ENCODE measurements at regions not wholly inside any gene's neighbourhood (a gene's known extent, or its start where the extent isn't known, plus 50 kb on each side); places are given as distances from the start of the nearest gene placed in this dataset.

- Histone ChIP-seq H3K4me1 (ENCODE audit: insufficient read depth, low read length) (no peaks in the 10 kb centered on the region), H3K27me3 (ENCODE audit: insufficient read depth, low read length) (no peaks in the 10 kb centered on the region), H3K27ac (ENCODE audit: low read depth, low read length) (no peak overlapping the region), H3K4me2 (ENCODE audit: low read length) (no peak overlapping the region), H4K20me1 (ENCODE audit: insufficient read depth, low read length) (no peaks in the 10 kb centered on the region), H3K4me3 (ENCODE audit: insufficient read depth, low read depth, low read length) (no peak overlapping the region), H3K9ac (ENCODE audit: low read length) (no peak overlapping the region), H3K36me3 (ENCODE audit: insufficient read depth, low read length) (no peaks in the 10 kb centered on the region), H2AFZ (ENCODE audit: low read depth, low read length) (no peak overlapping the region), H3K9me3 (ENCODE audit: insufficient read depth, low read depth, low read length) (peaks cover 20% of the 10 kb centered on the region), H3K79me2 (ENCODE audit: insufficient read depth, low read length) (no peaks in the 10 kb centered on the region)
- Mint-ChIP-seq H3K27me3 (ENCODE audit: low read depth, unreplicated experiment) (peaks cover 43% of the 10 kb centered on the region), H3K4me1 (ENCODE audit: low read depth, unreplicated experiment) (no peaks in the 10 kb centered on the region), H3K4me3 (ENCODE audit: unreplicated experiment) (no peak overlapping the region), H3K9me3 (ENCODE audit: unreplicated experiment) (no peaks in the 10 kb centered on the region), H3K27ac (ENCODE audit: unreplicated experiment) (no peak overlapping the region), H3K36me3 (ENCODE audit: low read depth, unreplicated experiment) (no peaks in the 10 kb centered on the region)
- TF ChIP-seq EZH2 (IDR thresholded peaks at IDR 0.05; ENCODE audit: insufficient read depth, low read length), result no peak
- TF ChIP-seq, protein P1, sequence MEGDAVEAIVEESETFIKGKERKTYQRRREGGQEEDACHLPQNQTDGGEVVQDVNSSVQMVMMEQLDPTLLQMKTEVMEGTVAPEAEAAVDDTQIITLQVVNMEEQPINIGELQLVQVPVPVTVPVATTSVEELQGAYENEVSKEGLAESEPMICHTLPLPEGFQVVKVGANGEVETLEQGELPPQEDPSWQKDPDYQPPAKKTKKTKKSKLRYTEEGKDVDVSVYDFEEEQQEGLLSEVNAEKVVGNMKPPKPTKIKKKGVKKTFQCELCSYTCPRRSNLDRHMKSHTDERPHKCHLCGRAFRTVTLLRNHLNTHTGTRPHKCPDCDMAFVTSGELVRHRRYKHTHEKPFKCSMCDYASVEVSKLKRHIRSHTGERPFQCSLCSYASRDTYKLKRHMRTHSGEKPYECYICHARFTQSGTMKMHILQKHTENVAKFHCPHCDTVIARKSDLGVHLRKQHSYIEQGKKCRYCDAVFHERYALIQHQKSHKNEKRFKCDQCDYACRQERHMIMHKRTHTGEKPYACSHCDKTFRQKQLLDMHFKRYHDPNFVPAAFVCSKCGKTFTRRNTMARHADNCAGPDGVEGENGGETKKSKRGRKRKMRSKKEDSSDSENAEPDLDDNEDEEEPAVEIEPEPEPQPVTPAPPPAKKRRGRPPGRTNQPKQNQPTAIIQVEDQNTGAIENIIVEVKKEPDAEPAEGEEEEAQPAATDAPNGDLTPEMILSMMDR (IDR thresholded peaks at IDR 0.05; ENCODE audit: insufficient read depth, low read depth, low read length), result no peak
- FAIRE-seq (no peak), DNase-seq (ENCODE audit: low read depth) (no peak)
These were observed 82.6 kb downstream of the PAX1 start for GRCh38 chr20:21788082-21788481.

DNA sequence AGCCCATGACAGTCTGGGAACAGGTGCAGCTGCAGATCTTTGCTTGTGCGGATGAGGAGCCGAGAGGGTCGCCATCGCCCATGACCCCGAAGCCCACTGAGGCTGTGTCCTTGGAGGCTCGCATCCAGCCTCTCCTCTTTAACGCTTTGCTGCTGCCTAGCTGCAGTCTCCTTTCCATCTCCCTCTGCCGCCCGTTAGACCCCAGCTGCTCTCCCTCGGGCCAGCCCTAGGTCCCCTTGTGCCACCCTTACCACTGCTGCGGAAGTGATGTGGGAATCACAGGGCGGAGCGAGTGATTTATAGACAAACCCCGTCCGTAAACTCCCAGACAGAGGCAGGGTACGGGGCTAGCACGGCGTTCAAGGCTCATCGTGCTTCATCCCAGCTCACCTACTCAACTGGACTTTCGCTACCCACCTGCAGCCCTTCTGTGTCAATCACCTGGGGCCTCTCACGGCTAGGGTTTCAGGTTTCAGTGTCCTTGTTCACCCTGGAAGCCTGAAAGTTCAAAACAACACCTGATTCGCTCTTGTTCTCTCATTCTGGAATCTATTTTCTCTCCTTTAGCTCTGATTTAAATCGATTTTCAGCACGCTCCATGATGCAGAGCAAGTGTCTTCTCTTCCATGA, 76.1 kb downstream of the PAX1 start:
- H3K9ac ChIP-seq (ENCODE audit: low read length), result no peak overlapping the region
- no peak overlapping the region for H3K4me3 Mint-ChIP-seq (ENCODE audit: unreplicated experiment)
- no peak overlapping the region for H3K27ac Mint-ChIP-seq (ENCODE audit: unreplicated experiment)
- no peaks in the 10 kb centered on the region for H3K79me2 ChIP-seq (ENCODE audit: insufficient read depth, low read length)
- no peaks in the 10 kb centered on the region for H3K36me3 Mint-ChIP-seq (ENCODE audit: low read depth, unreplicated experiment)
- FAIRE-seq (no peak), DNase-seq (ENCODE audit: low read depth) (no peak)
- no peak overlapping the region for H3K4me3 ChIP-seq (ENCODE audit: insufficient read depth, low read depth, low read length)
- TF ChIP-seq, protein P1 (IDR thresholded peaks at IDR 0.05; ENCODE audit: insufficient read depth, low read depth, low read length), result no peak
- no peak for TF ChIP-seq EZH2 (IDR thresholded peaks at IDR 0.05; ENCODE audit: insufficient read depth, low read length)
- H3K4me1 Mint-ChIP-seq (ENCODE audit: low read depth, unreplicated experiment), result no peaks in the 10 kb centered on the region
- H3K36me3 ChIP-seq (ENCODE audit: insufficient read depth, low read length), result no peaks in the 10 kb centered on the region
- H3K27me3 ChIP-seq (ENCODE audit: insufficient read depth, low read length), result no peaks in the 10 kb centered on the region
- no peaks in the 10 kb centered on the region for H3K4me1 ChIP-seq (ENCODE audit: insufficient read depth, low read length)
- peaks cover 6% of the 10 kb centered on the region for H3K9me3 Mint-ChIP-seq (ENCODE audit: unreplicated experiment)
- H3K27ac ChIP-seq (ENCODE audit: low read depth, low read length), result no peak overlapping the region
- H2AFZ ChIP-seq (ENCODE audit: low read depth, low read length), result no peak overlapping the region
- no peaks in the 10 kb centered on the region for H4K20me1 ChIP-seq (ENCODE audit: insufficient read depth, low read length)
- no peak overlapping the region for H3K4me2 ChIP-seq (ENCODE audit: low read length)
- peaks cover 19% of the 10 kb centered on the region for H3K9me3 ChIP-seq (ENCODE audit: insufficient read depth, low read depth, low read length)
- H3K27me3 Mint-ChIP-seq (ENCODE audit: low read depth, unreplicated experiment), result peaks cover 46% of the 10 kb centered on the region

DNA sequence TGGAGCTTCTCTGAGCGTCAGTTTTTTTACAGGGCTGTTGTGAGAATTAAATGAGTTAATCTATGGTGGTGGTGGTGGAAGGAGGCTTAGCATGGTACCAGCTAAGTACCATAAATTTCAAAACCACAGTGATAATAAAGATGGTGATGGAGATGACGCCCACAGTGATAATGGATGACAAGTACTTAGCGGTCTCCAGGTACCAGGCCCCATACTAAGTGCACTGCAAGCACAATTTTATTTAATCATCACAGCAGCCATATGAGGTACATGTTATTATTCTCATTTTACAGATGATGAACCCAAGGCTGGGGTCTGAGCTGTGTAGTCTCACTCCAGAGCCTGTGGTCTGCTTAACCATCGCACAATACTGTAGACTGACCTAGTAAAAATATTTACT, 75.1 kb downstream of the PAX1 start:
- Mint-ChIP-seq H3K4me1 (ENCODE audit: low read depth, unreplicated experiment) (no peaks in the 10 kb centered on the region), H3K27me3 (ENCODE audit: low read depth, unreplicated experiment) (peaks cover 45% of the 10 kb centered on the region), H3K4me3 (ENCODE audit: unreplicated experiment) (no peak overlapping the region), H3K9me3 (ENCODE audit: unreplicated experiment) (peaks cover 6% of the 10 kb centered on the region), H3K36me3 (ENCODE audit: low read depth, unreplicated experiment) (no peaks in the 10 kb centered on the region), H3K27ac (ENCODE audit: unreplicated experiment) (no peak overlapping the region)
- Histone ChIP-seq H4K20me1 (ENCODE audit: insufficient read depth, low read length) (no peaks in the 10 kb centered on the region), H3K79me2 (ENCODE audit: insufficient read depth, low read length) (no peaks in the 10 kb centered on the region), H3K36me3 (ENCODE audit: insufficient read depth, low read length) (no peaks in the 10 kb centered on the region), H3K4me1 (ENCODE audit: insufficient read depth, low read length) (no peaks in the 10 kb centered on the region), H3K4me3 (ENCODE audit: insufficient read depth, low read depth, low read length) (no peak overlapping the region), H3K9me3 (ENCODE audit: insufficient read depth, low read depth, low read length) (peaks cover 16% of the 10 kb centered on the region), H2AFZ (ENCODE audit: low read depth, low read length) (no peak overlapping the region), H3K27me3 (ENCODE audit: insufficient read depth, low read length) (no peaks in the 10 kb centered on the region), H3K4me2 (ENCODE audit: low read length) (no peak overlapping the region), H3K9ac (ENCODE audit: low read length) (no peak overlapping the region), H3K27ac (ENCODE audit: low read depth, low read length) (no peak overlapping the region)
- DNase-seq (ENCODE audit: low read depth) (no peak), FAIRE-seq (no peak)
- no peak for TF ChIP-seq EZH2 (IDR thresholded peaks at IDR 0.05; ENCODE audit: insufficient read depth, low read length)
- TF ChIP-seq, protein P1 (IDR thresholded peaks at IDR 0.05; ENCODE audit: insufficient read depth, low read depth, low read length), result no peak

Data from astrocyte (in vitro differentiated cells and primary cell).